Esophagus (tissue), 2 donors: ENCODE measurements at regions not wholly inside any gene's neighbourhood (a gene's known extent, or its start where the extent isn't known, plus 50 kb on each side); places are given as distances from the start of the nearest gene placed in this dataset.

Source experiments
- H3K27ac ChIP-seq, 2 donors: one replicate each; pipeline ENCODE4 v1.5.1; 2013; ENCODE audit warnings: low read depth in 2 of 2, mild to moderate bottlenecking in 2 of 2, inconsistent platforms in 1 of 2, low read length in 1 of 2, moderate library complexity in 1 of 2
- H3K27me3 ChIP-seq, 2 donors: one replicate each; pipeline ENCODE4 v1.6.1; 2013; ENCODE audit warnings: low read length in 2 of 2, control low read depth in 1 of 2, mild to moderate bottlenecking in 1 of 2; ENCODE audit not compliant: insufficient read depth in 2 of 2, control insufficient read depth in 1 of 2
- H3K36me3 ChIP-seq, 2 donors: one replicate each; pipeline ENCODE4 v1.6.1; 2013; ENCODE audit warnings: low read length in 1 of 2; ENCODE audit not compliant: control insufficient read depth in 2 of 2, insufficient read depth in 2 of 2
- H3K4me1 ChIP-seq, 2 donors: one replicate each; pipeline ENCODE4 v1.6.1; 2013; ENCODE audit warnings: low read length in 1 of 2; ENCODE audit not compliant: control insufficient read depth in 2 of 2, insufficient read depth in 2 of 2
- H3K4me3 ChIP-seq, 2 donors: one replicate each; pipeline ENCODE4 v1.5.1; 2013; ENCODE audit warnings: low read length in 2 of 2, mild to moderate bottlenecking in 2 of 2, low read depth in 1 of 2, moderate library complexity in 1 of 2
- H3K9me3 ChIP-seq, 2 donors: one replicate each; pipeline ENCODE4 v1.6.1; 2013; ENCODE audit warnings: mild to moderate bottlenecking in 2 of 2, low read depth in 1 of 2, low read length in 1 of 2, moderate library complexity in 1 of 2; ENCODE audit not compliant: control insufficient read depth in 2 of 2, insufficient read depth in 1 of 2
- WGBS, 2 donors: extraction: QIAGEN DNeasy Blood & Tissue Kit; methylation state at CpG; one replicate each; pipeline ENCODE4 v1.1.7; 2013; 5-methylcytosine and 5-hydroxymethylcytosine counted together
- donor health status: healthy with polysubstance abuse.
- donor health status: Bipolar disorder and iron deficiency.

DNA sequence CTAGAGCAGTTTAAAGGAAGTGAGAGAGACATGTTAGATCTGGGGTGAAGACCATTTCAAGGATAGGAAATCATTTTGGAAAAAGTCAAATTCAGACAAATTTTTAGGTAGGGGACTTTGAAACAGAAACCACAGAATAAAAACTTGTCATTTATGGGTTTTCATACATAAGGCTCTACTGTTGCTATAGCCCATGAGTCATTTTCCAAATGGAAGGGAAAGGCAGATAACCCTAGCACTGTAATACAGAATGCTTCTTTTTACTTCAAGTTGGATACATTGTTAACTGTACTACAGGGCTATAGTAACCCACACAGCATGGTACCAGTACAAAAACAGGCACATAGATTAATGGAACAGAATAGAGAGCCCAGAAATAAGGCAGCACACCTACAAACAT, 455.4 kb downstream of the EBF1 start:
- H3K27me3 ChIP-seq, result no peaks in the 10 kb centered on the region
- no peak overlapping the region for H3K27ac ChIP-seq
- no peaks in the 10 kb centered on the region for H3K9me3 ChIP-seq
- H3K36me3 ChIP-seq, result no peaks in the 10 kb centered on the region
- no peak overlapping the region for H3K4me3 ChIP-seq
- H3K4me1 ChIP-seq, result no peaks in the 10 kb centered on the region

- no peaks in the 10 kb centered on the region for H3K4me1 ChIP-seq
- no peak overlapping the region for H3K27ac ChIP-seq
- H3K4me3 ChIP-seq, result no peak overlapping the region
- H3K9me3 ChIP-seq, result no peaks in the 10 kb centered on the region
- H3K27me3 ChIP-seq, result no peaks in the 10 kb centered on the region
- no peaks in the 10 kb centered on the region for H3K36me3 ChIP-seq
- WGBS, 2 donors, result 66 to 70% methylated on average over 1 of the region's 1 CpG
Observed at GRCh38 chr5:158643840-158644239, 455.9 kb downstream of the EBF1 start.

DNA sequence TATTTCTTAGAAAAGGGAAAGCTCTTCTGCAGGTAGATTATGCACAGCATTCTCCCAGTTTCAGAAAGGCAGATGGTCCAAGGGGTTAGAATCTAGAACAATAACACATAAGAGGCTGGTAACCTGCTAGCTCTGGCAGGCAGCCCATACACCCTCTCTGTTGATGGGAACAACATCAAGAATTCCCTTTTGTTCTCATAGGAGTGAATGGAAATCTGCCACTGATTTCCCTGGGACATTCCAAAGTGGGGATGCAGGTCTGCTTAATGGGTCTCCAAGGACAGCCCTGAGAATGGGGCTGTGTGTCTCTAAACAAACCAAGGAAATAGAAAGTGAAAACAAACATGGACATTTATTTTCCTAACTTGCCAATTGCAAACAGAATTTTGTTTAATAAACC, 456.8 kb downstream of the EBF1 start:
- Histone ChIP-seq H3K27ac (no peak overlapping the region), H3K4me1 (no peaks in the 10 kb centered on the region), H3K36me3 (no peaks in the 10 kb centered on the region), H3K27me3 (no peaks in the 10 kb centered on the region), H3K4me3 (no peak overlapping the region), H3K9me3 (no peaks in the 10 kb centered on the region)

GRCh38 chr5:158641016-158641415, 458.7 kb downstream of the EBF1 start:
- H3K36me3 ChIP-seq, result no peaks in the 10 kb centered on the region
- H3K27me3 ChIP-seq, result no peaks in the 10 kb centered on the region
- no peak overlapping the region for H3K27ac ChIP-seq
- no peak overlapping the region for H3K4me3 ChIP-seq
- no peaks in the 10 kb centered on the region for H3K9me3 ChIP-seq
- 92 to 93% methylated on average over 3 of the region's 3 CpGs for WGBS, 2 donors
- no peaks in the 10 kb centered on the region for H3K4me1 ChIP-seq

DNA sequence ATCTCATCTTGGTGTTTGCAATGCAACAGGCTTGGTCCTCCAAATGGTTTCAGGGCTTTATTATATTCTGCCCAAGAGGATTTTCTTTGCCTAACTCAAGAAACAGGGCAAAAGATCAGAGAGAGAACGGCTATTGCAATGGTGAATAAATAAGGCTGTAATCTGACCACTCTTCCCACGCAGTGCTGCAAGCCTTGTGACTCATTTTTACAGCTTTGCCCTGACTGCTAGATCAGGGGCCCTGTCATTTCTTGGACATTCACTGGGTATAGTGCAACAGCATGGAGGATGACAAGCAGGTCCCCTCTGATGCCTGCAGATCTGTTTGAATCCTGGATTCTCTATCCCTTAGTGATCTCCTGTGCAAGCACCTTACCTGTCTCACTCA, 459.1 kb downstream of the EBF1 start:
- no peaks in the 10 kb centered on the region for H3K4me1 ChIP-seq
- 72 to 74% methylated on average over 2 of the region's 2 CpGs for WGBS, 2 donors

GRCh38 chr5:158639881-158640592, 459.7 kb downstream of the EBF1 start:
- H3K36me3 ChIP-seq, result no peaks in the 10 kb centered on the region
- no peaks in the 10 kb centered on the region for H3K27me3 ChIP-seq
- 78 to 79% methylated on average over 5 of the region's 5 CpGs for WGBS, 2 donors
- no peaks in the 10 kb centered on the region for H3K9me3 ChIP-seq
- H3K4me3 ChIP-seq, result no peak overlapping the region
- H3K4me1 ChIP-seq, result no peaks in the 10 kb centered on the region
- no peak overlapping the region for H3K27ac ChIP-seq

More for the DNA sequence above, 459.1 kb downstream of the EBF1 start:
- Histone ChIP-seq H3K27me3 (no peaks in the 10 kb centered on the region), H3K27ac (no peak overlapping the region), H3K36me3 (no peaks in the 10 kb centered on the region), H3K9me3 (no peaks in the 10 kb centered on the region), H3K4me3 (no peak overlapping the region)

DNA sequence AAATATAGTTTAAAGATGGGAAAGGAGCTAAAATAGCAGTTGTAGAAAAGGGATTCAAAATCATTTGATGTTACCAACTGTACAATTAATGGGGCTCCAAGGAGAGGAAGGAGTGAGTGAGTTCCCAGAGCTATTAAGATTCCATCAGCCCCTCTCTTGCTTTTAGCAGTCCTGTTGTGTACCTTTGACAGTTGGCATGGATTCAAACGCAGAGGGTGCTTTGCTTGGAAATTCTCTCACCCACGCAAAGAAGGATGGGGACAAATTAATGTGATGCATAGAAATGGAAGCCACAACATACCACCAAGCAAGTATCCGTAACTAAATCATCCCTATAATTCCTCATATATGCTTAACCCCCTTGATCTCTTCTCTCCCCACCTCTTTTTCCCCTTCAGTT, 461.3 kb downstream of the EBF1 start:
- no peak overlapping the region for H3K27ac ChIP-seq
- H3K36me3 ChIP-seq, result no peaks in the 10 kb centered on the region
- H3K4me1 ChIP-seq, result no peaks in the 10 kb centered on the region
- H3K4me3 ChIP-seq, result no peak overlapping the region
- 65 to 75% methylated on average over 3 of the region's 3 CpGs for WGBS, 2 donors
- no peaks in the 10 kb centered on the region for H3K9me3 ChIP-seq
- no peaks in the 10 kb centered on the region for H3K27me3 ChIP-seq

DNA sequence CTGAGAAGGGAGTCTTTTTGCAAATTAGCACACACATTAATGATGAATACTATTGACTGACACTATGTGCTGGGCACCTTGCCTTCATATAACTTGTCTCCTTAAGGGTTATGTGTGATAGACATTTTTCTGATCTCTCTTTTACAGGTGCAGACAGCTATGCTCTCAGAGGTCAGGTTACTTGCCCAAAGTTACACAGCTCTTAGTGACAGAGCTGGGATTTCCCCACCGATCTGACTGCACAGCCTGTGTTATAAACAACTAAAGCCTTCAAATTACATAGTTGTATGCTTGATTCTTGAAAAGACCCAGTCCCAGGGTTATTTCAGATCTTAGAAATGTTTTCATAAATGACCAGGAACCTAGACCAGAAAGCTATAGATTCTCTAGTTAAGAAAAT, 462.7 kb downstream of the EBF1 start:
- Histone ChIP-seq H3K9me3 (no peaks in the 10 kb centered on the region), H3K27ac (no peak overlapping the region), H3K4me1 (no peaks in the 10 kb centered on the region), H3K4me3 (no peak overlapping the region), H3K36me3 (no peaks in the 10 kb centered on the region), H3K27me3 (no peaks in the 10 kb centered on the region)
- WGBS, 2 donors, result 16 to 21% methylated on average over 1 of the region's 1 CpG

DNA sequence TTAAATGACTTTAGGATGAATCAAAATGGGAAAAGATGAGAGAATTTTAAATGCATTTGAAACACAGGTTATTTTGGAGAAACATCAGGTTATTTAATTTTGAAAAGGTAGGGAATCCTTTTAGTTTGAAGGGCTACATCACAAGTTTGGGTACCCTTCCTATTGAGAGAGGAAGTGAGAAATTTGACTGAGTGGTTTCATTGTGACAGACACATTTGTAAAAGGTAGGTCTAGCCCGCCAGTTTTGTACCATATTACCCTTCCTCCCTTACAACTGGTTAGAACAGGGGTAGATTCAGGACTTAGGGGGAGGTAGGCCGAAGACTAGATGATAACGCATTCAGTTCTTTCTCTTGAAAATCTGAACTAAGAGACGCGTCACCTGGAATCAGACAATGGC, 464.2 kb downstream of the EBF1 start:
- WGBS, 2 donors, result 92 to 93% methylated on average over 5 of the region's 5 CpGs
- Histone ChIP-seq H3K36me3 (no peaks in the 10 kb centered on the region), H3K9me3 (no peaks in the 10 kb centered on the region), H3K27ac (no peak overlapping the region), H3K4me1 (no peaks in the 10 kb centered on the region), H3K4me3 (no peak overlapping the region), H3K27me3 (no peaks in the 10 kb centered on the region)

- Histone ChIP-seq H3K9me3 (no peaks in the 10 kb centered on the region), H3K27ac (no peak overlapping the region), H3K36me3 (no peaks in the 10 kb centered on the region), H3K4me1 (no peaks in the 10 kb centered on the region), H3K27me3 (no peaks in the 10 kb centered on the region), H3K4me3 (no peak overlapping the region)
- WGBS, 2 donors, result 36 to 39% methylated on average over 2 of the region's 2 CpGs
Observed at GRCh38 chr5:158634714-158635113, 465.0 kb downstream of the EBF1 start.
